ENCODE measurements at regions not wholly inside any gene's neighbourhood (a gene's known extent, or its start where the extent isn't known, plus 50 kb on each side); places are given as distances from the start of the nearest gene placed in this dataset.

DNA sequence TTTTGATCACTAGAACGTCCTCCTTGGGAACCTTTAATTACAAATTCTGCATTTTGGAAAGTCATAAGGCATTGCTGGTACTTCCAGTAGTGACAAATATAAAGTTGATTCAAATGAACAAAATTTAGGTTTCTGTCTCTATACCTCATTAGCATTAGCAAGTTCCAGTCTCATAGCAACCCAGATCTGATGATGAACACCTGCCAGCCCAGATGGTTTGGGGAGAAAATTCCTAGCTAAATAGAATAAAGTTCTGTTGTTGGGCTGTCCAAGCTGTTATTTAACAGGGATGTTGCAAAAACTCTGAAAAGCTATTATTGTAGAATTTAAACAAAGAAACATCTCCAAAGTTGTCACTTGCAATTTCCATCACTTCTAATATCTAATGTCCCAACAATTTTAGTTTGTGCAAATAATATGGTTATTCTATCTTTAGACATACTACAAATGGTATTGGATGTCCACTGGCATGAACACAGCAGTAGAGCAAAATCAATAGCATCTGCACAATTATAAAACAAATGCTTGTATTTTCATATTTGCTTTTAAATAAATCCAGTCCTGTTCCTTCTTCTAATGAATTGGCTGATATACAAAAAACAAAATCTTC, 299.4 kb downstream of the SLC16A7 start:
- dilution Hi-C loops (cut with MboI; ENCODE audit: extremely low pct_ligation_motif_present, low sequenced_read_pairs): no loop called here
- H3K9me1 ChIP-seq (ENCODE audit: control insufficient read depth, extremely low read depth, insufficient read depth, low read length): no peaks in the 10 kb centered on the region
- no peaks in the 10 kb centered on the region for H3K36me3 ChIP-seq (ENCODE audit: control insufficient read depth in 2 of 2, extremely low read depth in 1 of 2, insufficient read depth in 2 of 2, low read length in 2 of 2)
- no peak overlapping the region for H3K9ac ChIP-seq (ENCODE audit: control insufficient read depth, extremely low read depth, insufficient read depth, low read length)
- no peak overlapping the region for H2AFZ ChIP-seq (ENCODE audit: control insufficient read depth, low read length)
- no peaks in the 10 kb centered on the region for H3K4me1 ChIP-seq (ENCODE audit: control insufficient read depth, extremely low read depth, insufficient read depth, low read length)
- no peak for DNase-seq (ENCODE audit: low read depth, low spot score)
- no peaks in the 10 kb centered on the region for H3K9me3 ChIP-seq (ENCODE audit: control insufficient read depth, low read depth, low read length)
- no peaks in the 10 kb centered on the region for H3K27me3 ChIP-seq (ENCODE audit: control insufficient read depth, extremely low read depth, insufficient read depth, low read length)
- TF ChIP-seq, protein P1, sequence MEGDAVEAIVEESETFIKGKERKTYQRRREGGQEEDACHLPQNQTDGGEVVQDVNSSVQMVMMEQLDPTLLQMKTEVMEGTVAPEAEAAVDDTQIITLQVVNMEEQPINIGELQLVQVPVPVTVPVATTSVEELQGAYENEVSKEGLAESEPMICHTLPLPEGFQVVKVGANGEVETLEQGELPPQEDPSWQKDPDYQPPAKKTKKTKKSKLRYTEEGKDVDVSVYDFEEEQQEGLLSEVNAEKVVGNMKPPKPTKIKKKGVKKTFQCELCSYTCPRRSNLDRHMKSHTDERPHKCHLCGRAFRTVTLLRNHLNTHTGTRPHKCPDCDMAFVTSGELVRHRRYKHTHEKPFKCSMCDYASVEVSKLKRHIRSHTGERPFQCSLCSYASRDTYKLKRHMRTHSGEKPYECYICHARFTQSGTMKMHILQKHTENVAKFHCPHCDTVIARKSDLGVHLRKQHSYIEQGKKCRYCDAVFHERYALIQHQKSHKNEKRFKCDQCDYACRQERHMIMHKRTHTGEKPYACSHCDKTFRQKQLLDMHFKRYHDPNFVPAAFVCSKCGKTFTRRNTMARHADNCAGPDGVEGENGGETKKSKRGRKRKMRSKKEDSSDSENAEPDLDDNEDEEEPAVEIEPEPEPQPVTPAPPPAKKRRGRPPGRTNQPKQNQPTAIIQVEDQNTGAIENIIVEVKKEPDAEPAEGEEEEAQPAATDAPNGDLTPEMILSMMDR (optimal IDR thresholded peaks at IDR 0.05 in 1 of 3, IDR thresholded peaks at IDR 0.05 in 1 of 3, conservative IDR thresholded peaks at IDR 0.05 in 1 of 3; ENCODE audit: extremely low read depth in 1 of 3, insufficient read depth in 2 of 3, low read length in 3 of 3): no peak
- no peak for TF ChIP-seq EZH2 (IDR thresholded peaks at IDR 0.05; ENCODE audit: low read length)
- no peak overlapping the region for H3K4me2 ChIP-seq (ENCODE audit: control insufficient read depth, extremely low read depth, insufficient read depth, low read depth, low read length)
- no peaks in the 10 kb centered on the region for H4K20me1 ChIP-seq (ENCODE audit: control insufficient read depth, extremely low read depth, insufficient read depth, low read length)
- no peaks in the 10 kb centered on the region for H3K79me2 ChIP-seq (ENCODE audit: control insufficient read depth, insufficient read depth, low read length)
- no peak for FAIRE-seq
- no peak overlapping the region for H3K27ac ChIP-seq (ENCODE audit: control insufficient read depth, insufficient read depth, low read length)
- H3K4me3 ChIP-seq (ENCODE audit: control insufficient read depth in 2 of 3, extremely low read depth in 1 of 3, insufficient read depth in 2 of 3, low read depth in 1 of 3, low read length in 3 of 3): no peak overlapping the region

DNA sequence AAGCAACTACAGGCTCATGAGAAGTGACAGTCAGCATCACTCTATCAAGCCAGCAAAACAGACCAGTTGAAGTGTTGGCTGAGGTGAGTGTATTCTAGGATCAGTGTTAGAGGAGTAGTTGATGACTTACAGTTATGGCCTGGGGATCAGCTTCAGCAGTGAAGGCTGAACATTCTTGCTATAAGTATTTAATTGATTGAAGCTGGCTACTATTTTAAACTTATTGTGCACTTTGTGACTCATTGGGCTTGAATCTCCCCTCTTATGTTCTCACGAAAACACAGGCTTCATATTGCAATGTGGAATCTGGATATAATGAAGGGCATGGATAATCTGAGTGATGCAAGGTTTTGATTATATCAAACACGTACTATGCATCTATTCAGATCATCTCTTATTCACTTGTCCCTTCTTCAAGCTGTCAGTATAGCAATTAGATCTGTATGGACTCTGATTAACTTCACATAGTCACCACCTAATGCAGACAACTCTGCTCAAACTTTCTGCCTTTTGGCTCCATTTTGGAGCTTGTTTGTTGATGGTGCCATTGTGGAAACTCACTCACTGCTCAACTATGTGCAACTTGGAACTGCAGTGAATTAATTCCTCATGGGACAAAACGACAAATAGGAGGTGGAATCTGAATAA, 309.2 kb downstream of the SLC16A7 start:
- TF ChIP-seq EZH2 (IDR thresholded peaks at IDR 0.05; ENCODE audit: low read length): no peak
- TF ChIP-seq, protein P1 (optimal IDR thresholded peaks at IDR 0.05 in 1 of 3, IDR thresholded peaks at IDR 0.05 in 1 of 3, conservative IDR thresholded peaks at IDR 0.05 in 1 of 3; ENCODE audit: extremely low read depth in 1 of 3, insufficient read depth in 2 of 3, low read length in 3 of 3): no peak
- no peaks in the 10 kb centered on the region for H3K9me3 ChIP-seq (ENCODE audit: control insufficient read depth, low read depth, low read length)
- no peaks in the 10 kb centered on the region for H3K36me3 ChIP-seq (ENCODE audit: control insufficient read depth in 2 of 2, extremely low read depth in 1 of 2, insufficient read depth in 2 of 2, low read length in 2 of 2)
- DNase-seq (ENCODE audit: low read depth, low spot score) (no peak), FAIRE-seq (no peak)
- dilution Hi-C loops (cut with MboI; ENCODE audit: extremely low pct_ligation_motif_present, low sequenced_read_pairs): no loop called here
- H3K4me2 ChIP-seq (ENCODE audit: control insufficient read depth, extremely low read depth, insufficient read depth, low read depth, low read length): no peak overlapping the region
- no peaks in the 10 kb centered on the region for H3K27me3 ChIP-seq (ENCODE audit: control insufficient read depth, extremely low read depth, insufficient read depth, low read length)
- H3K4me1 ChIP-seq (ENCODE audit: control insufficient read depth, extremely low read depth, insufficient read depth, low read length): no peaks in the 10 kb centered on the region
- no peaks in the 10 kb centered on the region for H3K79me2 ChIP-seq (ENCODE audit: control insufficient read depth, insufficient read depth, low read length)
- no peak overlapping the region for H3K9ac ChIP-seq (ENCODE audit: control insufficient read depth, extremely low read depth, insufficient read depth, low read length)
- no peak overlapping the region for H3K4me3 ChIP-seq (ENCODE audit: control insufficient read depth in 2 of 3, extremely low read depth in 1 of 3, insufficient read depth in 2 of 3, low read depth in 1 of 3, low read length in 3 of 3)
- no peak overlapping the region for H3K27ac ChIP-seq (ENCODE audit: control insufficient read depth, insufficient read depth, low read length)
- no peak overlapping the region for H2AFZ ChIP-seq (ENCODE audit: control insufficient read depth, low read length)
- H4K20me1 ChIP-seq (ENCODE audit: control insufficient read depth, extremely low read depth, insufficient read depth, low read length): no peaks in the 10 kb centered on the region
- no peaks in the 10 kb centered on the region for H3K9me1 ChIP-seq (ENCODE audit: control insufficient read depth, extremely low read depth, insufficient read depth, low read length)
